ENCODE measurements at regions not wholly inside any gene's neighbourhood (a gene's known extent, or its start where the extent isn't known, plus 50 kb on each side); places are given as distances from the start of the nearest gene placed in this dataset.

- in situ Hi-C loops (cut with HindIII; ENCODE audit: extremely low pct_ligation_motif_present, low pct_unique_long_range_greater_than_20kb) (no loop called here), intact Hi-C loops (cut with micrococcal nuclease; ENCODE audit: unreplicated experiment) (loop anchor here (1.0 kb wide), 1 partner anchor 18 kb away; no protein-coding TSS in a partner anchor)
- Histone ChIP-seq H3K4me1 (ENCODE audit: insufficient read depth, low read length) (peaks cover 9% of the 10 kb centered on the region), H3K9me3 (ENCODE audit: low read length) (no peaks in the 10 kb centered on the region), H3K27ac (ENCODE audit: extremely low read length, insufficient read depth, low read length) (no peak overlapping the region), H2AFZ (ENCODE audit: low read length) (no peak overlapping the region), H4K20me1 (ENCODE audit: insufficient read depth, low read length) (no peaks in the 10 kb centered on the region), H3K27me3 (ENCODE audit: control insufficient read depth in 1 of 2, insufficient read depth in 2 of 2, low read length in 2 of 2) (peaks cover 1 to 15% of the 10 kb centered on the region in 2 experiments; a peak in 3 of 5 replicates), H3K4me3 (replicated peaks in 1 of 3; ENCODE audit: insufficient read depth in 1 of 3, low read depth in 2 of 3, low read length in 3 of 3) (no peak overlapping the region), H3K36me3 (replicated peaks in 1 of 2; ENCODE audit: control insufficient read depth in 1 of 2, insufficient read depth in 2 of 2, low read length in 2 of 2) (no peaks in the 10 kb centered on the region), H3K4me2 (ENCODE audit: low read depth, low read length) (no peak overlapping the region), H3K79me2 (ENCODE audit: insufficient read depth, low read length) (no peaks in the 10 kb centered on the region), H3K9ac (ENCODE audit: insufficient read depth, low read depth, low read length) (no peak overlapping the region)
- no peak for ATAC-seq
- BruUV-seq (replicated peaks): no TSS peak
- ChIA-PET CTCF (ENCODE audit: low intra/inter-chr PET ratio, low total read pairs) (no interaction called here), POLR2A (no interaction called here)
- TF ChIP-seq PHF20 (CRISPR knock-in tag; IDR thresholded peaks at IDR 0.05) (no peak), ZFX (CRISPR knock-in tag; IDR thresholded peaks at IDR 0.05; ENCODE audit: low read depth) (no peak), U2AF2 (IDR thresholded peaks at IDR 0.05; ENCODE audit: low read depth, low read length) (no peak), KIAA2018 (CRISPR knock-in tag; IDR thresholded peaks at IDR 0.05; ENCODE audit: borderline replicate concordance) (no peak), THAP11 (CRISPR knock-in tag; IDR thresholded peaks at IDR 0.05) (no peak), ZNF572 (CRISPR knock-in tag; IDR thresholded peaks at IDR 0.05) (no peak), RFX1 (IDR thresholded peaks at IDR 0.05) (no peak), ZSCAN5A (CRISPR knock-in tag; IDR thresholded peaks at IDR 0.05; ENCODE audit: borderline replicate concordance) (no peak)
- no peak for DNase-seq (ENCODE audit: low spot score)
- WGBS (ENCODE audit: low lambda C conversion rate): 32% methylated on average over 5 of the region's 5 CpGs
- FAIRE-seq: no peak
Measured at GRCh38 chr12:107223821-107224220, 130.5 kb upstream of the CRY1 start.
